SK-N-MC (cell line): ENCODE measurements at regions not wholly inside any gene's neighbourhood (a gene's known extent, or its start where the extent isn't known, plus 50 kb on each side); places are given as distances from the start of the nearest gene placed in this dataset.

Experiments
- EZH2 ChIP-seq: fragments of 200-600 bp; sonication (generic); IDR thresholded peaks from one replicate; pipeline ENCODE4 v1.6.1; 2017; ENCODE audit warnings: antibody characterized with exemption
- FOXP2 ChIP-seq: optimal IDR thresholded peaks from 2 replicates; pipeline ENCODE3; 2011; ENCODE audit warnings: mild to moderate bottlenecking, moderate library complexity; ENCODE audit not compliant: insufficient read depth; ENCODE audit errors: extremely low read length, control extremely low read depth
- POLR2AphosphoS5 ChIP-seq: IDR thresholded peaks from 2 replicates; pipeline ENCODE4 v1.6.1; 2012; ENCODE audit warnings: mild to moderate bottlenecking, low read depth, low read length, borderline replicate concordance

GRCh38 chr9:78613006-78613405, 316.1 kb downstream of the PSAT1 start:
- TF ChIP-seq EZH2: no peak
- no peak for TF ChIP-seq POLR2AphosphoS5
- no peak for TF ChIP-seq FOXP2
